Testis (tissue), 2 donors: ENCODE measurements at regions not wholly inside any gene's neighbourhood (a gene's known extent, or its start where the extent isn't known, plus 50 kb on each side); places are given as distances from the start of the nearest gene placed in this dataset.
"Not testable (repeated sequence)": the region's sequence is repeated elsewhere in the genome, so short reads cannot be mapped to it uniquely, and the experiment has no call there.

Experiments
- DNase-seq: peaks from one replicate; pipeline ENCODE4 v3.0.0-alpha.2; 2019
- H3K27ac ChIP-seq, 2 donors: fragments of 200-600 bp; sonication (generic); one replicate each; pipeline ENCODE4 v1.5.1; 2019
- H3K27me3 ChIP-seq: fragments of 200-600 bp; sonication (generic); one replicate; pipeline ENCODE4 v1.5.1; 2019
- H3K36me3 ChIP-seq: fragments of 200-600 bp; sonication (generic); one replicate; pipeline ENCODE4 v1.5.1; 2017; ENCODE audit warnings: low read depth; ENCODE audit errors: missing control alignments
- H3K4me1 ChIP-seq: fragments of 200-600 bp; sonication (generic); one replicate; pipeline ENCODE4 v1.5.1; 2019
- H3K4me3 ChIP-seq, 2 donors: fragments of 200-600 bp; sonication (generic); one replicate each; pipeline ENCODE4 v1.5.1; 2017 to 2019
- H3K9me3 ChIP-seq: fragments of 200-600 bp; sonication (generic); one replicate; pipeline ENCODE4 v1.5.1; 2017
- CTCF ChIP-seq, 3 experiments: fragments of 450-650 bp in 2 of 3; fragments of 200-600 bp in 1 of 3; sonication (generic) in 1 of 3; IDR thresholded peaks; one replicate each; pipeline ENCODE4 v1.5.1; 2016 to 2019; ENCODE audit warnings: antibody characterized with exemption in 3 of 3, mild to moderate bottlenecking in 2 of 3, moderate library complexity in 1 of 3
- WGBS, 2 donors: methylation state at CpG; one replicate each; pipeline ENCODE4 v1.1.5; 2018; 5-methylcytosine and 5-hydroxymethylcytosine counted together
- intact Hi-C: fragments of 100-400 bp; cut with DNase I; formaldehyde crosslinking; loops from one replicate; pipeline ENCODE4 v1.15.1; 2023; ENCODE audit warnings: low total_unique reads
- small RNA-seq, 2 donors: library from RNA; depleted of rRNA; stranded (forward); fragments of <200 nt; gene quantifications; one replicate each; pipeline ENCODE3, GENCODE V24; 2016

GRCh38 chr2:242130682-242131081 is 261.2 kb downstream of the RTP5 start:
- H3K36me3 ChIP-seq, H3K4me3 ChIP-seq, DNase-seq, intact Hi-C loops, H3K27me3 ChIP-seq, H3K27ac ChIP-seq, H3K9me3 ChIP-seq, H3K4me1 ChIP-seq: not testable (repeated sequence)
- WGBS, 2 donors, result 88 to 91% methylated on average over 3 of the region's 3 CpGs

- 25 to 42% methylated on average over 2 of the region's 2 CpGs for whole genome bisulfite sequencing, 2 donors
- H3K36me3 ChIP-seq, DNase-seq, intact Hi-C loops, H3K4me1 ChIP-seq, H3K27me3 ChIP-seq, H3K4me3 ChIP-seq, H3K27ac ChIP-seq, H3K9me3 ChIP-seq: not testable (repeated sequence)
- peak in 2 of 3 experiments; percentile 2 to 13 for TF ChIP-seq CTCF (IDR thresholded peaks at IDR 0.05)
These were observed 290.4 kb downstream of the RTP5 start for GRCh38 chr2:242159921-242160320.

GRCh38 chr2:242165115-242165514 is 295.6 kb downstream of the RTP5 start:
- intact Hi-C loops, result not testable (repeated sequence)

GRCh38 chr2:242171290-242171689 is 301.8 kb downstream of the RTP5 start:
- 85% methylated on average over 4 of the region's 4 CpGs; no CpG with 5 or more reads in 1 of the 2 donors for WGBS, 2 donors
- H3K9me3 ChIP-seq, H3K36me3 ChIP-seq: not testable (repeated sequence)

More at GRCh38 chr2:242165115-242165514, 295.6 kb downstream of the RTP5 start:
- H3K27me3 ChIP-seq, H3K9me3 ChIP-seq, DNase-seq, H3K4me1 ChIP-seq, H3K27ac ChIP-seq, H3K36me3 ChIP-seq, H3K4me3 ChIP-seq: not testable (repeated sequence)

More at GRCh38 chr2:242171290-242171689, 301.8 kb downstream of the RTP5 start:
- H3K4me1 ChIP-seq, H3K27me3 ChIP-seq, H3K27ac ChIP-seq, H3K4me3 ChIP-seq, DNase-seq, intact Hi-C loops: not testable (repeated sequence)

Small RNA genes lying in the stretch of these regions (small RNA-seq; reads per million reads assigned to genes)
- gene CICP10, result 0 reads per million in 2 donors
- gene SEPT14P2, result 0 reads per million in 2 donors
